HL-60/S4 (cell line): ENCODE measurements at regions not wholly inside any gene's neighbourhood (a gene's known extent, or its start where the extent isn't known, plus 50 kb on each side); places are given as distances from the start of the nearest gene placed in this dataset.

Source experiments
- in situ Hi-C: fragments of 300-500 bp; cut with MboI; formaldehyde crosslinking; loops from 2 replicates; pipeline ENCODE4 v1.14.3; 2022; ENCODE audit warnings: low sequenced_read_pairs

DNA sequence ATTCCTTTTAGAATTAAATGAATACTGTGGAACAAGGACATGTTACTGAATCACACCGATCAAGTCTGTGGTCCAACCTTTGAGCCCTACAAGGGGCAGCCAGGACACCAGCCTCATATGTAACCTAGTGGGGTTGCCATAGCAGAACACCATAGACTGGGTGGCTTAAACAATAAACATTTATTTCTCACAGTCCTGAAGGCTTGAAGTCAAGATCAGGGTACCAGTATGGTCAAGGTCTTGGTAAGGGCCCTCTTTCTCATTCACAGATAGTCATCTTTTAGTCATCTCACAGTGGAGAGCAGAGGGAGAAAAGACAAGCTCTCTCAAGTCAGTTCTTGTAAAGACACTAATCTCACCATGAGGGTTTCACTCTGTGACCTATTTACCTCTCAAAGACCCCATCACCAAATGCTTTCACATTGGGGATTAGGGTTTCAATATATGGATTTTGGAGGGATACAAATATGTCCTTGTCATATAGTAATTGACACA lies 422.5 kb downstream of the GADD45G start:
- in situ Hi-C loops = no loop called here

GRCh38 chr9:90029386-90029785 lies 424.6 kb downstream of the GADD45G start:
- in situ Hi-C loops = no loop called here

DNA sequence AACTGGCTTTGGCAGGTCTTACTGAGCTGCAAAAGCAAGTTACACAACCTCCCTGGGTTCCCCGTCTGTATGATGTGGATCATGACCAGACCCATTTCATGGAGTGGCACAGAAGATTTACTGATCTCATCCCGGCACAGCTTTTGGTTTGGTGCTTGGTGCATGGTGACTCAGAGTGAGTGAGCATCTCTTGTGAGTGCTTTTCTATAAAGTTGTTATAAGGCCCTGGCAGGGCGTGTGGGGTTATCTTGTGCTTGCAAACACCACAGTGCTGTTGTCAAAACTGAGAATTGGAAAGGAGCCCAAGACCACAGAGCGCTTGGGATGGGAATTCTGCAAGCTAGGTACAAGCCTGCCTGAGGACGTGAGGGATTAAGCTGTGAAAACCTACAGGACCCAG lies 425.2 kb downstream of the GADD45G start:
- in situ Hi-C loops = no loop called here

- in situ Hi-C loops = no loop called here
Measured at GRCh38 chr9:90032296-90033027, 427.6 kb downstream of the GADD45G start.

GRCh38 chr9:90033028-90033650 lies 428.3 kb downstream of the GADD45G start:
- in situ Hi-C loops = no loop called here

DNA sequence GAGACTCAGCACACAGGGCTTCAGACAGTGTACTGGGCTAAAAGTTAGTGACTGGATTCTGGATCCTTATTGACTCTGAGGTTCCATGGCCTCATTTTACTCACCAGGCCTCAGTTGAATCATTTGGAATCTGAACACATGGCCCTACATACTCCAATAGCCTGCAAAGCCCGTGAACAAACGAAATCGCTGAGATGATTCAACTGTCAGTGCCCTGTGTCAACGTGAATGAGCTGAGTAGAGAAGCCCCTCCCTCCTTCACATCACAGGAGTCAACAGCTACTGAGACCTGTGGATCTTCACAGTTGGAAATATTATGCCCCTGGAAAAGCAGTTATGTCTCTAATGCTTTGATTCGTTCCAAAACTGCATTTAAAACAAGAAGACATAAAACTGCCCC lies 429.3 kb downstream of the GADD45G start:
- in situ Hi-C loops = no loop called here

- in situ Hi-C loops = no loop called here
Measured at GRCh38 chr9:90035471-90035870, 430.7 kb downstream of the GADD45G start.

GRCh38 chr9:90037146-90037797 lies 432.5 kb downstream of the GADD45G start:
- in situ Hi-C loops = no loop called here

GRCh38 chr9:90038763-90039162 lies 434.0 kb downstream of the GADD45G start:
- in situ Hi-C loops = no loop called here

GRCh38 chr9:90044263-90044662 lies 439.5 kb downstream of the GADD45G start:
- in situ Hi-C loops = no loop called here

- in situ Hi-C loops = no loop called here
Measured at GRCh38 chr9:90044710-90045151, 439.9 kb downstream of the GADD45G start.

DNA sequence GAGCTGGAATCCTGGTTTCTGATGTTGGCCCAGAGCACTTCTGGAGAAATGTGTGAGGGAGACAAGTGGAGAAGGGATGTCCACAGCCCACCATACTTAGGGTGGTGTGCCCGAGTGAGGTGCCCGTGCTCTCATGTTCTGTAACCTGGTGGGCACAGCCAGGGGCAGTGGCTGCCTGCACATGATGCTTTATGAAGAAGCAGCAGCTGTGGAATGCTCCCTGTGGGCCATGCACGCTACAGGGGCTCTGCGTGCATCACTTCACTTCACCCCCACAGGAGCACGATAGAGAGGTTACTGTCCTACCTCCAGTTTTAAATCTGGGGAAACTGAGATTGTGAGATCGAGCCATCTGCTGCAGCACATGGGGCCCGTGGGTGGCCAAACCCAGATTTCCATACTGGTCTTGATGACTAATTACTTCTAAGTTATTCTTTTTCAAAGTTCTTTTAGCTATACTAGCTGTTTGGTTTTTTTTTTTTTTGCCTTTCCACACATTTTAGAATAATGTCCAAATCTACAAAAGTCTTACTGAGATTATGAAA lies 441.6 kb downstream of the GADD45G start:
- in situ Hi-C loops = no loop called here

- in situ Hi-C loops = no loop called here
Measured at GRCh38 chr9:90047828-90048227, 443.0 kb downstream of the GADD45G start.

- in situ Hi-C loops = no loop called here
Measured at GRCh38 chr9:90052366-90052765, 447.6 kb downstream of the GADD45G start.

- in situ Hi-C loops = no loop called here
Measured at GRCh38 chr9:90053027-90053426, 448.2 kb downstream of the GADD45G start.

DNA sequence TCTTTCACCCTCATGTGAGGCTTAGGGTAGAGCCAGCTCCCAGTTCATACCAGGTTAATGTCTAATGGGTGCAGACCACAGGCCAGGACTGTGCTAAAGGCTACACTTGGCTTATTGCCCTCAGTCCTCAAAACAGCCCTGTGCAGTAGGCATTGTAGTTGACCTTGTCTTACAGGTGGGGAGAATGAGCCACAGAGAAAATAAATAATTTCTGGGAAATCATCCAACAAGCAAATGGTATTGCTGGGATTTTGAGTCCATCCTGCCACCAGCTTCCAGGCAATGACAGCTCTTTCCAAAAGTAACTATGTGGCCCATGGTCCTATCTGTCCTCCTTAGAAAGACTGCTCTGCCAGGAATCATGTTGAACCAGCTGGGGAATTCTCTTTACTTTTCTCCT lies 450.0 kb downstream of the GADD45G start:
- in situ Hi-C loops = no loop called here

GRCh38 chr9:90055226-90055625 lies 450.4 kb downstream of the GADD45G start:
- in situ Hi-C loops = no loop called here

GRCh38 chr9:90057361-90057760 lies 452.5 kb downstream of the GADD45G start:
- in situ Hi-C loops = no loop called here

DNA sequence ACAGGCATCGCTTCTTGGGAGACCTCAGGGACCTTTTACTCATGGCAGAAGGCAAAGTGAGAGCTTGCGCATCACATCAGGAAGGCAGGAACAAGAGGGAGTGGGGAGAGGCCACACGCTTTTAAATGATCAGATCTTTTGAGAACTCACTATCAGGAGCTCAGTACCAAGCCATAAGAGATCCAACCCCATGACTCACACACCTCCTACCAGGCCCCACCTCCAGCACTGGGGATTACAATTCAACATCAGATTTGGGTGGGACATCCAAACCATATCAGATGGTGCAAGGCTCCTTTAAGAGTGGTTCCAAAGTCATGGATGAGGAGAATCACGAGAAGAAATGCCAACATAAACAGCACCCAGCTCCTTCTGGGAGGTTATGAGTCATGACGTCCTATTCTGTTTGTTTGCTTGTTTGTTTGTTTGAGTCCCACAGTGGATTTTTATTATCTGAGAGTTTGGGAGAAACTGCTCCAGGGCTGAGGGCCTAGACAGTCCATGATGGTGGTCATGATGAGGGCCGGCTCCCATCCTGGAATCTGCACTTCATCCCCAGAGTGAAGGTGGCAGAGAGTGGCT lies 453.5 kb downstream of the GADD45G start:
- in situ Hi-C loops = no loop called here

GRCh38 chr9:90059436-90059835 lies 454.6 kb downstream of the GADD45G start:
- in situ Hi-C loops = no loop called here

GRCh38 chr9:90060256-90060655 lies 455.4 kb downstream of the GADD45G start:
- in situ Hi-C loops = no loop called here
